SU-DHL-6 (cell line): ENCODE measurements at regions not wholly inside any gene's neighbourhood (a gene's known extent, or its start where the extent isn't known, plus 50 kb on each side); places are given as distances from the start of the nearest gene placed in this dataset.

Source experiments
- H2AFZ ChIP-seq: fragments of 200-600 bp; sonication (generic); 2 replicates; pipeline ENCODE4 v1.6.1; 2014; ENCODE audit warnings: low read depth, mild to moderate bottlenecking, moderate library complexity, mixed read lengths, antibody characterized with exemption, low read length; ENCODE audit not compliant: severe bottlenecking
- H3F3A ChIP-seq: fragments of 200-600 bp; shearing (Covaris generic); 2 replicates; pipeline ENCODE4 v1.6.0; 2016; ENCODE audit warnings: antibody characterized with exemption, mild to moderate bottlenecking; ENCODE audit not compliant: insufficient read depth
- H3K27ac ChIP-seq: fragments of 200-600 bp; sonication (generic); 2 replicates; pipeline ENCODE4 v1.5.1; 2016; ENCODE audit warnings: low read depth, mild to moderate bottlenecking, low read length, moderate library complexity, mixed read lengths
- H3K27me3 ChIP-seq: fragments of 200-600 bp; sonication (generic), shearing (Covaris generic); 2 replicates; pipeline ENCODE4 v1.6.0; 2014; ENCODE audit warnings: mild to moderate bottlenecking, low read length
- H3K36me3 ChIP-seq: fragments of 200-600 bp; sonication (generic); 2 replicates; pipeline ENCODE4 v1.6.1; 2014; ENCODE audit warnings: mild to moderate bottlenecking, low read length, mixed read lengths
- H3K4me2 ChIP-seq: fragments of 300-600, 200-600 bp; shearing (Covaris generic), sonication (generic); 2 replicates; pipeline ENCODE4 v1.6.0; 2014; ENCODE audit warnings: low read length, low read depth, mild to moderate bottlenecking; ENCODE audit not compliant: poor library complexity, severe bottlenecking
- H3K4me3 ChIP-seq: fragments of 200-600 bp; sonication (generic); 2 replicates; pipeline ENCODE4 v1.5.1; 2014; ENCODE audit warnings: antibody characterized with exemption, low read length, mild to moderate bottlenecking, mixed read lengths; ENCODE audit not compliant: insufficient read depth, poor library complexity, severe bottlenecking
- H3K79me2 ChIP-seq: fragments of 200-600 bp; sonication (generic); 2 replicates; pipeline ENCODE4 v1.6.1; 2014; ENCODE audit warnings: mild to moderate bottlenecking, low read length, moderate library complexity; ENCODE audit not compliant: insufficient read depth
- H3K9ac ChIP-seq: fragments of 200-600 bp; sonication (generic); 2 replicates; pipeline ENCODE4 v1.7.0; 2014; ENCODE audit warnings: mild to moderate bottlenecking, low read length
- H3K9me2 ChIP-seq: fragments of 200-600 bp; sonication (generic); replicated peaks from 2 replicates; pipeline ENCODE4 v1.6.1; 2014; ENCODE audit warnings: low read length; ENCODE audit not compliant: insufficient read depth
- H3K9me3 ChIP-seq: fragments of 200-600 bp; sonication (generic); 2 replicates; pipeline ENCODE4 v1.6.1; 2014; ENCODE audit warnings: low read length, mixed read lengths; ENCODE audit not compliant: insufficient read depth
- H4K20me1 ChIP-seq: fragments of 200-600 bp; sonication (generic); 2 replicates; pipeline ENCODE4 v1.6.1; 2014; ENCODE audit warnings: low read depth, mild to moderate bottlenecking, antibody characterized with exemption, low read length, moderate library complexity, mixed read lengths
- EZH2phosphoT487 ChIP-seq: fragments of 200-600 bp; sonication (generic), shearing (Covaris generic); conservative IDR thresholded peaks from 2 replicates; pipeline ENCODE4 v1.6.1; 2018; ENCODE audit warnings: mild to moderate bottlenecking, antibody characterized with exemption, low read length, moderate library complexity, mixed read lengths
- TF ChIP-seq, protein P1 (sequence below): fragments of 200-600 bp; sonication (generic); IDR thresholded peaks from one replicate; pipeline ENCODE4 v1.5.1; 2017; ENCODE audit warnings: antibody characterized with exemption, mild to moderate bottlenecking, low read length, moderate library complexity; ENCODE audit not compliant: insufficient read depth, poor library complexity, severe bottlenecking

DNA sequence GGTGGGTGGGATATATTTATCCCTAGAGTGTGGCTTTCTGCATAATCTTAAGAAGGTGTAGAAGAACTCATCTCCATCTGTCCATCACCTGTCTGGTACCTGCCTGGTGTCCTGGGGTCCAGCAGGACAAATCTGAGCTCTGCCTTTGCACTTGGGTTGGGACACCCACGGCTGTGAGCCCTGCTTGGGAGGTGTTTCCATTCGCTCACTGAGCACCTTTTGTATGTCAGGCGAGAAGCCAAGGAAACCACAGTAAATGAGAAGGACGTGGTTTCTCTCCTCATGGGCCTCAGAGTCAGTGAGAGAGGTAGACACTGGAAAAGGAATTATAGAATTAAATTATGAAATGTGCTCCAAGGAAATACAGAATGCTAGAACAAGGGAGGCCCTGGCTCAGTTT is 555.9 kb downstream of the MIAT start:
- H2AFZ ChIP-seq = no peak overlapping the region
- H3K4me2 ChIP-seq = no peak overlapping the region
- H3K36me3 ChIP-seq = no peaks in the 10 kb centered on the region
- H3K27me3 ChIP-seq = no peaks in the 10 kb centered on the region
- no peaks in the 10 kb centered on the region for H4K20me1 ChIP-seq
- no peaks in the 10 kb centered on the region for H3K9me3 ChIP-seq
- no peaks in the 10 kb centered on the region for H3F3A ChIP-seq
- TF ChIP-seq EZH2phosphoT487 = no peak
- TF ChIP-seq, protein P1, sequence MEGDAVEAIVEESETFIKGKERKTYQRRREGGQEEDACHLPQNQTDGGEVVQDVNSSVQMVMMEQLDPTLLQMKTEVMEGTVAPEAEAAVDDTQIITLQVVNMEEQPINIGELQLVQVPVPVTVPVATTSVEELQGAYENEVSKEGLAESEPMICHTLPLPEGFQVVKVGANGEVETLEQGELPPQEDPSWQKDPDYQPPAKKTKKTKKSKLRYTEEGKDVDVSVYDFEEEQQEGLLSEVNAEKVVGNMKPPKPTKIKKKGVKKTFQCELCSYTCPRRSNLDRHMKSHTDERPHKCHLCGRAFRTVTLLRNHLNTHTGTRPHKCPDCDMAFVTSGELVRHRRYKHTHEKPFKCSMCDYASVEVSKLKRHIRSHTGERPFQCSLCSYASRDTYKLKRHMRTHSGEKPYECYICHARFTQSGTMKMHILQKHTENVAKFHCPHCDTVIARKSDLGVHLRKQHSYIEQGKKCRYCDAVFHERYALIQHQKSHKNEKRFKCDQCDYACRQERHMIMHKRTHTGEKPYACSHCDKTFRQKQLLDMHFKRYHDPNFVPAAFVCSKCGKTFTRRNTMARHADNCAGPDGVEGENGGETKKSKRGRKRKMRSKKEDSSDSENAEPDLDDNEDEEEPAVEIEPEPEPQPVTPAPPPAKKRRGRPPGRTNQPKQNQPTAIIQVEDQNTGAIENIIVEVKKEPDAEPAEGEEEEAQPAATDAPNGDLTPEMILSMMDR = no peak
- no peaks in the 10 kb centered on the region for H3K79me2 ChIP-seq
- H3K4me3 ChIP-seq = no peak overlapping the region
- no peak overlapping the region for H3K27ac ChIP-seq
- no peaks in the 10 kb centered on the region for H3K9me2 ChIP-seq
- H3K9ac ChIP-seq = no peak overlapping the region

- Histone ChIP-seq H3K36me3 (no peaks in the 10 kb centered on the region), H3K9me3 (no peaks in the 10 kb centered on the region), H3K9ac (no peak overlapping the region), H3K27ac (no peak overlapping the region), H4K20me1 (no peaks in the 10 kb centered on the region), H2AFZ (no peak overlapping the region), H3K4me3 (no peak overlapping the region), H3K4me2 (no peak overlapping the region), H3F3A (no peaks in the 10 kb centered on the region), H3K79me2 (no peaks in the 10 kb centered on the region), H3K9me2 (no peaks in the 10 kb centered on the region), H3K27me3 (no peaks in the 10 kb centered on the region)
- TF ChIP-seq EZH2phosphoT487 = no peak
- TF ChIP-seq, protein P1 = no peak
These were observed 556.6 kb downstream of the MIAT start for GRCh38 chr22:27213766-27214581.

GRCh38 chr22:27214691-27215090 is 557.3 kb downstream of the MIAT start:
- no peak overlapping the region for H3K27ac ChIP-seq
- no peak overlapping the region for H2AFZ ChIP-seq
- H3K79me2 ChIP-seq = no peaks in the 10 kb centered on the region
- TF ChIP-seq EZH2phosphoT487 = no peak
- TF ChIP-seq, protein P1 = no peak
- H3K27me3 ChIP-seq = no peaks in the 10 kb centered on the region
- H4K20me1 ChIP-seq = no peaks in the 10 kb centered on the region
- no peaks in the 10 kb centered on the region for H3F3A ChIP-seq
- H3K9me2 ChIP-seq = no peaks in the 10 kb centered on the region
- no peak overlapping the region for H3K4me3 ChIP-seq
- no peaks in the 10 kb centered on the region for H3K9me3 ChIP-seq
- H3K4me2 ChIP-seq = no peak overlapping the region
- no peaks in the 10 kb centered on the region for H3K36me3 ChIP-seq
- no peak overlapping the region for H3K9ac ChIP-seq
